ENCODE measurements at regions not wholly inside any gene's neighbourhood (a gene's known extent, or its start where the extent isn't known, plus 50 kb on each side); places are given as distances from the start of the nearest gene placed in this dataset.

- H3K27me3 Mint-ChIP-seq (ENCODE audit: unreplicated experiment) = peaks cover 8% of the 10 kb centered on the region
- no peak for TF ChIP-seq CTCF (IDR thresholded peaks at IDR 0.05; ENCODE audit: unreplicated experiment)
- H3K27ac Mint-ChIP-seq (ENCODE audit: unreplicated experiment) = no peak overlapping the region
- no peak overlapping the region for H3K4me3 Mint-ChIP-seq (ENCODE audit: unreplicated experiment)
- H3K36me3 Mint-ChIP-seq (ENCODE audit: low read depth, unreplicated experiment) = peaks cover 3% of the 10 kb centered on the region
- peaks cover 31% of the 10 kb centered on the region for H3K9me3 Mint-ChIP-seq (ENCODE audit: unreplicated experiment)
- H3K4me1 Mint-ChIP-seq (ENCODE audit: unreplicated experiment) = no peaks in the 10 kb centered on the region
- DNase-seq (ENCODE audit: low spot score) = no peak
Observed at GRCh38 chr1:4306559-4307467, 347.6 kb upstream of the AJAP1 start.

- Mint-ChIP-seq H3K9me3 (ENCODE audit: unreplicated experiment) (peaks cover 31% of the 10 kb centered on the region), H3K36me3 (ENCODE audit: low read depth, unreplicated experiment) (peaks cover 4% of the 10 kb centered on the region), H3K27ac (ENCODE audit: unreplicated experiment) (no peak overlapping the region), H3K4me1 (ENCODE audit: unreplicated experiment) (no peaks in the 10 kb centered on the region), H3K4me3 (ENCODE audit: unreplicated experiment) (no peak overlapping the region), H3K27me3 (ENCODE audit: unreplicated experiment) (peaks cover 10% of the 10 kb centered on the region)
- no peak for DNase-seq (ENCODE audit: low spot score)
- no peak for TF ChIP-seq CTCF (IDR thresholded peaks at IDR 0.05; ENCODE audit: unreplicated experiment)
Observed at GRCh38 chr1:4307468-4307845, 347.0 kb upstream of the AJAP1 start.

GRCh38 chr1:4307911-4308545, 346.4 kb upstream of the AJAP1 start:
- no peaks in the 10 kb centered on the region for H3K4me1 Mint-ChIP-seq (ENCODE audit: unreplicated experiment)
- peaks cover 10% of the 10 kb centered on the region for H3K27me3 Mint-ChIP-seq (ENCODE audit: unreplicated experiment)
- TF ChIP-seq CTCF (IDR thresholded peaks at IDR 0.05; ENCODE audit: unreplicated experiment) = no peak
- H3K36me3 Mint-ChIP-seq (ENCODE audit: low read depth, unreplicated experiment) = peaks cover 4% of the 10 kb centered on the region
- H3K9me3 Mint-ChIP-seq (ENCODE audit: unreplicated experiment) = peaks cover 27% of the 10 kb centered on the region
- DNase-seq (ENCODE audit: low spot score) = no peak
- H3K27ac Mint-ChIP-seq (ENCODE audit: unreplicated experiment) = no peak overlapping the region
- no peak overlapping the region for H3K4me3 Mint-ChIP-seq (ENCODE audit: unreplicated experiment)

GRCh38 chr1:4308806-4309205, 345.6 kb upstream of the AJAP1 start:
- H3K27me3 Mint-ChIP-seq (ENCODE audit: unreplicated experiment) = peaks cover 10% of the 10 kb centered on the region
- DNase-seq (ENCODE audit: low spot score) = no peak
- TF ChIP-seq CTCF (IDR thresholded peaks at IDR 0.05; ENCODE audit: unreplicated experiment) = no peak

More at GRCh38 chr1:4308806-4309205, 345.6 kb upstream of the AJAP1 start:
- H3K9me3 Mint-ChIP-seq (ENCODE audit: unreplicated experiment) = peaks cover 29% of the 10 kb centered on the region
- H3K4me3 Mint-ChIP-seq (ENCODE audit: unreplicated experiment) = no peak overlapping the region
- no peak overlapping the region for H3K27ac Mint-ChIP-seq (ENCODE audit: unreplicated experiment)
- peaks cover 4% of the 10 kb centered on the region for H3K36me3 Mint-ChIP-seq (ENCODE audit: low read depth, unreplicated experiment)
- no peaks in the 10 kb centered on the region for H3K4me1 Mint-ChIP-seq (ENCODE audit: unreplicated experiment)
